IMR-90 (cell line): ENCODE measurements at regions not wholly inside any gene's neighbourhood (a gene's known extent, or its start where the extent isn't known, plus 50 kb on each side); places are given as distances from the start of the nearest gene placed in this dataset.

Source experiments
- ATAC-seq: fragments of 200-7000 bp; cut with Tn5 transposase; 2 replicates; pipeline ENCODE4 v1.9.1; 2020; ENCODE audit warnings: low read depth, mild to moderate bottlenecking, moderate library complexity
- BruUV-seq: library from RNA; stranded (reverse); fragments of 400-500 nt; replicated peaks from 2 replicates; lab custom pipeline; 2021; lab: Mats Ljungman, UMichigan
- CTCF ChIA-PET: fragments of 300-600 bp; formaldehyde crosslinking; extraction: SDS; loops from one replicate; lab custom pipeline; 2021; ENCODE audit warnings: antibody characterized with exemption; lab: Yijun Ruan, JAX
- POLR2A ChIA-PET: fragments of 300-600 bp; sonication (Branson Sonifier 250); formaldehyde crosslinking; loops from one replicate; lab custom pipeline; 2022; ENCODE audit warnings: antibody characterized with exemption; ENCODE audit not compliant: unreplicated experiment; lab: Charles Lee
- DNase-seq: peaks from one replicate; pipeline ENCODE4 v3.0.0; 2013
- H2AFZ ChIP-seq: replicated peaks from 2 replicates; pipeline ENCODE3; 2013; ENCODE audit warnings: low read length, mild to moderate bottlenecking; ENCODE audit not compliant: poor library complexity
- H2AK5ac ChIP-seq: 2 replicates; pipeline ENCODE4 v1.6.1; 2013; ENCODE audit warnings: low read depth, low read length, inconsistent platforms
- H2AK9ac ChIP-seq: replicated peaks from 2 replicates; pipeline ENCODE3; 2013; ENCODE audit warnings: mild to moderate bottlenecking, low read depth, low read length, moderate library complexity; ENCODE audit not compliant: poor library complexity
- H2BK120ac ChIP-seq: 2 replicates; pipeline ENCODE4 v1.6.1; 2013; ENCODE audit warnings: low read depth, low read length, inconsistent platforms
- H2BK15ac ChIP-seq: 3 replicates; pipeline ENCODE4 v1.6.1; 2013; ENCODE audit warnings: low read depth, low read length, inconsistent platforms
- H2BK20ac ChIP-seq: 2 replicates; pipeline ENCODE4 v1.6.1; 2013; ENCODE audit warnings: low read depth, mild to moderate bottlenecking, inconsistent platforms, low read length, moderate library complexity
- H2BK5ac ChIP-seq: 2 replicates; pipeline ENCODE4 v1.6.1; 2013; ENCODE audit warnings: mild to moderate bottlenecking, low read depth, low read length, inconsistent platforms; ENCODE audit not compliant: poor library complexity, severe bottlenecking
- H3K14ac ChIP-seq: replicated peaks from 2 replicates; pipeline ENCODE4 v1.6.1; 2013; ENCODE audit warnings: low read depth, low read length, inconsistent platforms
- H3K18ac ChIP-seq: 2 replicates; pipeline ENCODE4 v1.6.1; 2013; ENCODE audit warnings: low read depth, low read length, control low read depth
- H3K23ac ChIP-seq: 2 replicates; pipeline ENCODE4 v1.6.1; 2013; ENCODE audit warnings: low read depth, low read length, inconsistent platforms
- H3K27ac ChIP-seq: 2 replicates; pipeline ENCODE4 v1.5.1; 2013; ENCODE audit warnings: mild to moderate bottlenecking, control low read depth, low read length; ENCODE audit not compliant: insufficient read depth
- H3K27me3 ChIP-seq: 2 replicates; pipeline ENCODE4 v1.6.1; 2013; ENCODE audit warnings: low read length; ENCODE audit not compliant: control insufficient read depth, insufficient read depth
- H3K36me3 ChIP-seq: 2 replicates; pipeline ENCODE4 v1.6.1; 2013; ENCODE audit warnings: low read length, mixed read lengths; ENCODE audit not compliant: control insufficient read depth, insufficient read depth
- H3K4ac ChIP-seq: 2 replicates; pipeline ENCODE4 v1.6.1; 2013; ENCODE audit warnings: low read depth, low read length, inconsistent platforms
- H3K4me1 ChIP-seq: 2 replicates; pipeline ENCODE4 v1.6.1; 2013; ENCODE audit warnings: low read length, mixed read lengths; ENCODE audit not compliant: control insufficient read depth, insufficient read depth
- H3K4me2 ChIP-seq: 2 replicates; pipeline ENCODE4 v1.6.1; 2013; ENCODE audit warnings: low read depth, mild to moderate bottlenecking, control low read depth, low read length, moderate library complexity
- H3K4me3 ChIP-seq: 2 replicates; pipeline ENCODE4 v1.5.1; 2013; ENCODE audit warnings: low read depth, mild to moderate bottlenecking, control low read depth, low read length, moderate library complexity; ENCODE audit not compliant: insufficient read depth
- H3K56ac ChIP-seq: 2 replicates; pipeline ENCODE4 v1.6.1; 2013; ENCODE audit warnings: low read length, inconsistent platforms; ENCODE audit not compliant: insufficient read depth; ENCODE audit errors: extremely low read depth
- H3K79me1 ChIP-seq, 2 experiments: 2 replicates each; pipeline ENCODE4 v1.6.1; 2013; ENCODE audit warnings: low read length in 2 of 2, inconsistent platforms in 1 of 2, low read depth in 1 of 2
- H3K9ac ChIP-seq: 2 replicates; pipeline ENCODE4 v1.6.1; 2013; ENCODE audit warnings: low read depth, low read length, control low read depth
- H3K9me1 ChIP-seq: 2 replicates; pipeline ENCODE4 v1.6.1; 2013; ENCODE audit warnings: low read length, inconsistent platforms; ENCODE audit not compliant: insufficient read depth
- H3K9me3 ChIP-seq: 2 replicates; pipeline ENCODE4 v1.6.1; 2013; ENCODE audit warnings: low read length; ENCODE audit not compliant: control insufficient read depth, insufficient read depth
- H4K20me1 ChIP-seq: 2 replicates; pipeline ENCODE4 v1.6.1; 2013; ENCODE audit warnings: low read length, inconsistent platforms; ENCODE audit not compliant: insufficient read depth
- H4K5ac ChIP-seq: 2 replicates; pipeline ENCODE4 v1.6.1; 2013; ENCODE audit warnings: mild to moderate bottlenecking, low read depth, low read length, control low read depth
- H4K8ac ChIP-seq, 2 experiments: 2 replicates each; pipeline ENCODE4 v1.6.1; 2013; ENCODE audit warnings: low read depth in 2 of 2, low read length in 2 of 2, control low read depth in 1 of 2, inconsistent platforms in 1 of 2
- H4K91ac ChIP-seq: 2 replicates; pipeline ENCODE4 v1.6.1; 2013; ENCODE audit warnings: low read depth, low read length, inconsistent platforms; ENCODE audit not compliant: insufficient read depth
- BHLHE40 ChIP-seq: fragments of 150-350 bp; IDR thresholded peaks from 2 replicates; pipeline ENCODE4 v1.6.1; 2016; ENCODE audit warnings: mild to moderate bottlenecking, low read depth, low read length
- CEBPB ChIP-seq: IDR thresholded peaks from 2 replicates; pipeline ENCODE4 v1.6.1; 2012; ENCODE audit warnings: low read depth, low read length, improper control_type of control experiment
- CHD1 ChIP-seq: IDR thresholded peaks from 2 replicates; pipeline ENCODE4 v1.6.1; 2012; ENCODE audit warnings: low read depth, low read length, improper control_type of control experiment
- FOS ChIP-seq: fragments of 150-350 bp; IDR thresholded peaks from 2 replicates; pipeline ENCODE4 v1.6.1; 2016; ENCODE audit warnings: low read depth, low read length
- MAFK ChIP-seq: IDR thresholded peaks from 2 replicates; pipeline ENCODE4 v1.6.1; 2012; ENCODE audit warnings: low read depth, low read length, improper control_type of control experiment
- MAZ ChIP-seq: IDR thresholded peaks from 2 replicates; pipeline ENCODE4 v1.6.1; 2012; ENCODE audit warnings: low read depth, mild to moderate bottlenecking, low read length, improper control_type of control experiment, moderate library complexity, borderline replicate concordance
- MXI1 ChIP-seq: IDR thresholded peaks from 2 replicates; pipeline ENCODE4 v1.6.1; 2012; ENCODE audit warnings: low read depth, mild to moderate bottlenecking, low read length, moderate library complexity, borderline replicate concordance
- NFE2L2 ChIP-seq: fragments of 150-350 bp; IDR thresholded peaks from 2 replicates; pipeline ENCODE4 v1.6.1; 2016; ENCODE audit warnings: low read depth, mild to moderate bottlenecking, low read length
- POLR2A ChIP-seq: IDR thresholded peaks from 2 replicates; pipeline ENCODE4 v1.6.1; 2012; ENCODE audit warnings: mild to moderate bottlenecking, low read depth, low read length
- RAD21 ChIP-seq: IDR thresholded peaks from 2 replicates; pipeline ENCODE4 v1.6.1; 2012; ENCODE audit warnings: low read length, improper control_type of control experiment
- RCOR1 ChIP-seq: IDR thresholded peaks from 2 replicates; pipeline ENCODE4 v1.6.1; 2012; ENCODE audit warnings: mild to moderate bottlenecking, low read length, improper control_type of control experiment; ENCODE audit not compliant: insufficient replicate concordance
- RFX5 ChIP-seq: IDR thresholded peaks from 2 replicates; pipeline ENCODE4 v1.8.0; 2012; ENCODE audit warnings: low read depth, mild to moderate bottlenecking, low read length, moderate library complexity
- USF2 ChIP-seq: fragments of 150-350 bp; IDR thresholded peaks from 2 replicates; pipeline ENCODE4 v1.6.1; 2017; ENCODE audit warnings: mild to moderate bottlenecking, antibody characterized with exemption, low read length, low read depth
- dilution Hi-C: fragments of 300-500 bp; cut with HindIII; formaldehyde crosslinking; loops from one replicate; pipeline ENCODE4 v1.14.3; 2018; ENCODE audit warnings: low sequenced_read_pairs; ENCODE audit not compliant: unreplicated experiment
- in situ Hi-C: fragments of 300-500 bp; cut with MboI; formaldehyde crosslinking; loops from 3 replicates; pipeline ENCODE4 v1.14.3; 2019; ENCODE audit warnings: low sequenced_read_pairs, inconsistent platforms, mixed read lengths
- intact Hi-C: fragments of 100-400 bp; cut with micrococcal nuclease; formaldehyde crosslinking; loops from 2 replicates; pipeline ENCODE4 v1.10.0; 2022

- no peak overlapping the region for H3K27ac ChIP-seq
- H3K18ac ChIP-seq: no peak overlapping the region
- DNase-seq (no peak), ATAC-seq (no peak)
- H3K36me3 ChIP-seq: no peaks in the 10 kb centered on the region
- H3K27me3 ChIP-seq: no peaks in the 10 kb centered on the region
- H2BK15ac ChIP-seq: no peak overlapping the region
- ChIA-PET POLR2A (no interaction called here), CTCF (no interaction called here)
- no peak overlapping the region for H2BK120ac ChIP-seq
- dilution Hi-C loops: no loop called here
- peaks cover 7% of the 10 kb centered on the region; the same call in 1 of the 2 replicates for H3K9me3 ChIP-seq
- no peak overlapping the region for H2AK9ac ChIP-seq
- H2BK20ac ChIP-seq: no peak overlapping the region
- no peak overlapping the region for H3K4ac ChIP-seq
- no peaks in the 10 kb centered on the region for H4K20me1 ChIP-seq
- no peak overlapping the region for H4K8ac ChIP-seq
- no peak overlapping the region for H2BK5ac ChIP-seq
- no peaks in the 10 kb centered on the region for H3K4me1 ChIP-seq
- no peak overlapping the region for H4K91ac ChIP-seq
- no peak overlapping the region for H3K23ac ChIP-seq
- no peak overlapping the region for H3K9ac ChIP-seq
- no peak overlapping the region for H3K4me3 ChIP-seq
- BruUV-seq: no TSS peak
- intact Hi-C loops: no loop called here
- no peaks in the 10 kb centered on the region for H3K9me1 ChIP-seq
- H3K14ac ChIP-seq: no peak overlapping the region
- no peak for TF ChIP-seq MXI1
- TF ChIP-seq MAZ: no peak
- no peak for TF ChIP-seq CHD1
- no peak for TF ChIP-seq FOS
- TF ChIP-seq NFE2L2: no peak
- TF ChIP-seq RCOR1: no peak
- no peak for TF ChIP-seq CEBPB
- TF ChIP-seq RAD21: no peak
- no peak for TF ChIP-seq RFX5
- TF ChIP-seq MAFK: no peak
- no peak for TF ChIP-seq POLR2A
- no peak for TF ChIP-seq BHLHE40
- no peak for TF ChIP-seq USF2
- H4K5ac ChIP-seq: no peak overlapping the region
- no peak overlapping the region for H2AFZ ChIP-seq
- H2AK5ac ChIP-seq: no peak overlapping the region
- H3K56ac ChIP-seq: no peak overlapping the region
- no peak overlapping the region for H3K4me2 ChIP-seq
- in situ Hi-C loops: no loop called here
- no peaks in the 10 kb centered on the region for H3K79me1 ChIP-seq
Observed at GRCh38 chr1:105886309-105886708, 1170.2 kb upstream of the PRMT6 start.
